ENCODE measurements at regions not wholly inside any gene's neighbourhood (a gene's known extent, or its start where the extent isn't known, plus 50 kb on each side); places are given as distances from the start of the nearest gene placed in this dataset.

- TF ChIP-seq HMGXB4 (CRISPR knock-in tag; IDR thresholded peaks at IDR 0.05), result no peak
These were observed 800.1 kb downstream of the BRINP1 start (continued) for GRCh38 chr9:118569148-118569547.

GRCh38 chr9:118570066-118570465 is 799.2 kb downstream of the BRINP1 start:
- no peak overlapping the region for H3K27ac Mint-ChIP-seq
- H3K4me3 Mint-ChIP-seq, result no peak overlapping the region
- POLR2A ChIA-PET, result no interaction called here
- no peak for ATAC-seq
- no peak for DNase-seq (ENCODE audit: low spot score)
- peaks cover 6% of the 10 kb centered on the region for H3K4me1 Mint-ChIP-seq
- no peaks in the 10 kb centered on the region for H3K27me3 Mint-ChIP-seq (ENCODE audit: low read depth)
- CTCF ChIA-PET, result no interaction called here
- no peaks in the 10 kb centered on the region; the same call in 1 of the 2 replicates for H3K9me3 Mint-ChIP-seq
- no peak for TF ChIP-seq SMAD4 (CRISPR knock-in tag; IDR thresholded peaks at IDR 0.05)
- TF ChIP-seq RELA (CRISPR knock-in tag; IDR thresholded peaks at IDR 0.05; ENCODE audit: borderline replicate concordance), result no peak
- no peak for TF ChIP-seq PRDM15 (CRISPR knock-in tag; IDR thresholded peaks at IDR 0.05)
- TF ChIP-seq NR2C2 (CRISPR knock-in tag; IDR thresholded peaks at IDR 0.05), result no peak
- TF ChIP-seq FOXP1 (CRISPR knock-in tag; IDR thresholded peaks at IDR 0.05; ENCODE audit: borderline replicate concordance), result no peak
- no peak for TF ChIP-seq TP53 (CRISPR knock-in tag; IDR thresholded peaks at IDR 0.05)
- TF ChIP-seq NFE2L1 (CRISPR knock-in tag; IDR thresholded peaks at IDR 0.05), result no peak
- no peak for TF ChIP-seq E2F4 (CRISPR knock-in tag; IDR thresholded peaks at IDR 0.05; ENCODE audit: borderline replicate concordance, low read depth)
- TF ChIP-seq ZNF512 (CRISPR knock-in tag; IDR thresholded peaks at IDR 0.05; ENCODE audit: borderline replicate concordance), result no peak
- TF ChIP-seq CREB1 (CRISPR knock-in tag; IDR thresholded peaks at IDR 0.05), result no peak
- no peak for TF ChIP-seq USF2 (CRISPR knock-in tag; IDR thresholded peaks at IDR 0.05)
- no peak for TF ChIP-seq E2F5 (CRISPR knock-in tag; IDR thresholded peaks at IDR 0.05)
- TF ChIP-seq IRF1 (CRISPR knock-in tag; IDR thresholded peaks at IDR 0.05), result no peak
- TF ChIP-seq ZNF425 (CRISPR knock-in tag; conservative IDR thresholded peaks at IDR 0.05), result no peak
- no peak for TF ChIP-seq FOXJ3 (CRISPR knock-in tag; IDR thresholded peaks at IDR 0.05; ENCODE audit: borderline replicate concordance)
- TF ChIP-seq ZNF416 (CRISPR knock-in tag; IDR thresholded peaks at IDR 0.05), result no peak
- H3K36me3 Mint-ChIP-seq, result no peaks in the 10 kb centered on the region

Measured in WTC11 (cell line).